GM12878 (cell line): ENCODE measurements at regions not wholly inside any gene's neighbourhood (a gene's known extent, or its start where the extent isn't known, plus 50 kb on each side); places are given as distances from the start of the nearest gene placed in this dataset.

Experiments used
- ATAC-seq: fragments of 200-7000 bp; cut with Tn5 transposase; 3 replicates; pipeline ENCODE4 v1.9.1; 2020; ENCODE audit warnings: mild to moderate bottlenecking, moderate library complexity
- BruUV-seq: library from RNA; stranded (reverse); fragments of 400-500 nt; replicated peaks from 2 replicates; lab custom pipeline; 2021; lab: Mats Ljungman, UMichigan
- CTCF ChIA-PET: fragments of 300-600 bp; sonication (Branson Sonifier 250); formaldehyde crosslinking; extraction: SDS; loops from one replicate; lab custom pipeline; 2021; ENCODE audit warnings: inconsistent platforms; lab: Yijun Ruan, JAX
- POLR2A ChIA-PET: fragments of 350-600 bp; formaldehyde crosslinking; extraction: SDS; loops from one replicate; lab custom pipeline; 2021; ENCODE audit warnings: inconsistent platforms; lab: Charles Lee
- RAD21 ChIA-PET: fragments of 300-600 bp; sonication (Branson Sonifier 250); formaldehyde crosslinking; loops from one replicate; lab custom pipeline; 2023; ENCODE audit warnings: antibody characterized with exemption; ENCODE audit not compliant: unreplicated experiment; lab: Charles Lee
- SMC1A ChIA-PET: fragments of 300-600 bp; sonication (Branson Sonifier 250); formaldehyde crosslinking; loops from one replicate; lab custom pipeline; 2023; ENCODE audit not compliant: unreplicated experiment, uncharacterized antibody; lab: Charles Lee
- DNase-seq: peaks from one replicate; pipeline ENCODE4 v3.0.0-alpha.2; 2011; ENCODE audit warnings: low read depth, low spot score
- FAIRE-seq: peaks from 3 replicates; lab custom pipeline; 2011; peaks lifted over from hg19 to GRCh38; lab: Jason Lieb, UNC
- H2AFZ ChIP-seq: 2 replicates; pipeline ENCODE4 v1.6.0; 2011; ENCODE audit warnings: low read depth, low read length, control low read depth; ENCODE audit not compliant: control insufficient read depth
- H3K27ac ChIP-seq: 2 replicates; pipeline ENCODE4 v1.5.1; 2011; ENCODE audit warnings: control low read depth; ENCODE audit not compliant: control insufficient read depth, insufficient read depth
- H3K27me3 ChIP-seq, 2 experiments: replicated peaks in 1 of 2; 2 replicates each; pipeline versions ENCODE4 v1.6.0 to v1.6.1; 2011; ENCODE audit warnings: low read length in 1 of 2; ENCODE audit not compliant: control insufficient read depth in 2 of 2, insufficient read depth in 2 of 2
- H3K36me3 ChIP-seq, 2 experiments: 2 replicates each; pipeline ENCODE4 v1.5.1; 2011; ENCODE audit warnings: low read length in 1 of 2; ENCODE audit not compliant: control insufficient read depth in 2 of 2, insufficient read depth in 2 of 2
- H3K4me1 ChIP-seq: 2 replicates; pipeline ENCODE4 v1.6.1; 2011; ENCODE audit warnings: mild to moderate bottlenecking, low read length, moderate library complexity, mixed read lengths; ENCODE audit not compliant: control insufficient read depth, insufficient read depth
- H3K4me2 ChIP-seq: 2 replicates; pipeline ENCODE4 v1.6.0; 2011; ENCODE audit warnings: control low read depth; ENCODE audit not compliant: control insufficient read depth, insufficient read depth
- H3K4me3 ChIP-seq: fragments of 200-600 bp; sonication (generic); 2 replicates; pipeline ENCODE4 v1.5.1; 2016
- H3K79me2 ChIP-seq: 2 replicates; pipeline ENCODE4 v1.6.0; 2011; ENCODE audit warnings: low read length; ENCODE audit not compliant: control insufficient read depth, insufficient read depth
- H3K9ac ChIP-seq: 2 replicates; pipeline ENCODE4 v1.8.0; 2011; ENCODE audit warnings: low read length, control low read depth, mixed read lengths; ENCODE audit not compliant: control insufficient read depth, insufficient read depth
- H3K9me3 ChIP-seq: replicated peaks from 3 replicates; pipeline ENCODE4 v1.5.1; 2011; ENCODE audit warnings: mild to moderate bottlenecking, low read length; ENCODE audit not compliant: control insufficient read depth, insufficient read depth
- H4K20me1 ChIP-seq: 2 replicates; pipeline ENCODE4 v1.6.0; 2011; ENCODE audit not compliant: control insufficient read depth, insufficient read depth
- CREB1 ChIP-seq: IDR thresholded peaks from 2 replicates; pipeline ENCODE4 v1.6.1; 2012; ENCODE audit warnings: low read depth, mild to moderate bottlenecking, inconsistent platforms
- CREM ChIP-seq: IDR thresholded peaks from 2 replicates; pipeline ENCODE4 v1.6.1; 2014; ENCODE audit warnings: antibody characterized with exemption, low read depth
- DPF2 ChIP-seq: fragments of 450-650 bp; IDR thresholded peaks from 2 replicates; pipeline ENCODE4 v1.6.1; 2017; ENCODE audit warnings: mild to moderate bottlenecking
- HDAC6 ChIP-seq: fragments of 200-600 bp; sonication (generic); IDR thresholded peaks from one replicate; pipeline ENCODE4 v1.8.0; 2017; ENCODE audit warnings: antibody characterized with exemption; ENCODE audit not compliant: unreplicated experiment
- HSF1 ChIP-seq: fragments of 150-350 bp; IDR thresholded peaks from 2 replicates; pipeline ENCODE4 v1.6.1; 2014; ENCODE audit warnings: mild to moderate bottlenecking, low read depth, low read length
- IKZF2 ChIP-seq, 2 experiments: fragments of 450-650 bp; IDR thresholded peaks; 2 replicates each; pipeline ENCODE4 v1.6.1; 2017; ENCODE audit warnings: mild to moderate bottlenecking in 2 of 2, moderate library complexity in 2 of 2
- JUNB ChIP-seq: IDR thresholded peaks from 2 replicates; pipeline ENCODE4 v1.6.1; 2016; ENCODE audit warnings: antibody characterized with exemption, mild to moderate bottlenecking
- NFYB ChIP-seq: IDR thresholded peaks from 2 replicates; pipeline ENCODE4 v1.6.1; 2011; ENCODE audit warnings: low read depth, mild to moderate bottlenecking, low read length, improper control_type of control experiment, moderate library complexity; ENCODE audit not compliant: insufficient read depth
- NR2C2 ChIP-seq: IDR thresholded peaks from 2 replicates; pipeline ENCODE4 v1.6.1; 2011; ENCODE audit warnings: borderline replicate concordance, low read depth; ENCODE audit not compliant: control insufficient read depth, insufficient read length
- POLR2AphosphoS5 ChIP-seq: IDR thresholded peaks from 2 replicates; pipeline ENCODE4 v1.6.1; 2011; ENCODE audit warnings: mild to moderate bottlenecking, low read length, inconsistent platforms
- RAD21 ChIP-seq: IDR thresholded peaks from 2 replicates; pipeline ENCODE4 v1.6.1; 2011; ENCODE audit warnings: mild to moderate bottlenecking, low read depth, low read length, moderate library complexity; ENCODE audit not compliant: insufficient read depth
- RFX5 ChIP-seq: IDR thresholded peaks from 2 replicates; pipeline ENCODE4 v1.6.1; 2011; ENCODE audit warnings: low read depth, low read length, improper control_type of control experiment
- SMAD1 ChIP-seq: fragments of 450-650 bp; IDR thresholded peaks from 2 replicates; pipeline ENCODE4 v1.6.1; 2018; ENCODE audit warnings: mild to moderate bottlenecking, low read depth; ENCODE audit not compliant: partially characterized antibody
- SRF ChIP-seq, 2 experiments: IDR thresholded peaks; 2 replicates each; pipeline ENCODE4 v1.6.1; 2011; ENCODE audit warnings: low read depth in 2 of 2, low read length in 2 of 2, mild to moderate bottlenecking in 1 of 2, moderate library complexity in 1 of 2
- TCF3 ChIP-seq: IDR thresholded peaks from 2 replicates; pipeline ENCODE4 v1.6.1; 2012; ENCODE audit warnings: low read depth, mild to moderate bottlenecking, low read length, borderline replicate concordance; ENCODE audit not compliant: insufficient read depth
- YY1 ChIP-seq: IDR thresholded peaks from 2 replicates; pipeline ENCODE4 v1.6.1; 2011; ENCODE audit warnings: low read depth, mild to moderate bottlenecking, low read length
- ZNF207 ChIP-seq: fragments of 450-650 bp; IDR thresholded peaks from 2 replicates; pipeline ENCODE4 v1.6.1; 2014; ENCODE audit warnings: antibody characterized with exemption, mild to moderate bottlenecking, borderline replicate concordance
- ZNF24 ChIP-seq: fragments of 450-650 bp; IDR thresholded peaks from 2 replicates; pipeline ENCODE4 v1.6.1; 2017; ENCODE audit warnings: antibody characterized with exemption, mild to moderate bottlenecking
- WGBS: methylation state at CpG from one replicate; pipeline ENCODE4 v1.1.6; 2016; ENCODE audit warnings: low lambda C conversion rate; ENCODE audit not compliant: insufficient replicate concordance, insufficient coverage; ENCODE audit errors: missing lambda C conversion rate; 5-methylcytosine and 5-hydroxymethylcytosine counted together
- in situ Hi-C: fragments of 300-500 bp; cut with MboI; formaldehyde crosslinking; loops from 9 replicates; pipeline ENCODE4 v1.14.3; 2018; ENCODE audit warnings: mixed read lengths
- intact Hi-C: fragments of 100-400 bp; cut with micrococcal nuclease; formaldehyde crosslinking; loops from one replicate; pipeline ENCODE4 v1.14.2; 2022; ENCODE audit not compliant: unreplicated experiment
- TF ChIP-seq, protein P1 (sequence below): IDR thresholded peaks from 2 replicates; pipeline ENCODE4 v1.6.1; 2011; ENCODE audit warnings: borderline replicate concordance, low read depth, mild to moderate bottlenecking, moderate library complexity, mixed read lengths, low read length; ENCODE audit not compliant: insufficient read depth; ENCODE audit errors: extremely low read length

DNA sequence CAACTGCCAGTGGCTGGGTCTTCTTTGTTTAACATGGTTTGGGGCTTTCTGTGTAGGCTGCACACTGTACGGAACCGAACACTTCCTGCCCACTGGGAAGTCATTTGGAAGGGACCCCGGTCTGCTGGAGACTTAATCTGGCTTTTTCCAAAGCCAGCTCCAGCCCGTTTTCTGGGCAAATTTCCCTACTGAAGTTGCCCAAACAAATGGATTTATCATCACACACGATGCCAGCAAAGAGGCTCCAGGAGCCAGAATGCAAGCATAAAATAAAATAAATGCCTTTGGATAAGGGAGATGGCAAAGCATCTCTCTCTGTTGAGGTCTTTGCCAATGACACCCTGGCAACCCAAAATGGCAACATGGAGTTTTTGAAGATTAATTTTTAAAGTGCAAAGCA lies 259.9 kb upstream of the IRX3 start (continued):
- TF ChIP-seq TCF3 (no peak), RAD21 (no peak)

DNA sequence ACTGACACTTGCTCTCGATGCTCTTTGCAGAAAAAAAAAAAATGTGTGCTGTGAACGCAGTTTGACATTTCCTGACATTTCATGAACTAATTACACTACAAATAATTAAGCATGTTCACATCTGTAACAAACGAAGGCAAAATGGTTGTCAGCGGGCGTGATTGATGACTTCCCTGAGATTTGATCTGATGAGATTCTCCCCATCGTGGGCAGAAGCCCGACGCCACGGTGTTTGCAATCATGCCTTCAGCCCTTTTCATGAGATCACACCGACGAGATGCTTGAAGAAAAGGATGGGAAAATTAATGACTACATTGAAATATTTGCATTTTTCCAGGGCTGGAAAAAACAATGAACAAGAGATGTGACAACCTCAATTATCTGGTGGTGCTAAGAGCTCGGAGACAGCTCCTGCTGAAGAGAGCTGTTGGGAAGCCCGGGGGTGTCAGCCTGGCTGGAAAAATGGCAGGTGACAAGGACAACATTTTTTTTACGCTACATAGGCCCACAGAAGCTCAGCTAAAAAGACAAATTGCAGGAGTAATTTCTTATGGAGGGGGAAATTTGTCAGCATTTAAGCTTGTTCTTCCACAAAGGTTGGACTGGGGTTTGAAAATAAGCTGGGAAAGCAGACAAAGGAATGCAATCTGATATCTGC lies 259.4 kb upstream of the IRX3 start:
- 17% methylated on average over 14 of the region's 14 CpGs for WGBS
- H3K27me3 ChIP-seq: no peaks in the 10 kb centered on the region
- ATAC-seq: no peak

More for the DNA sequence above, 259.4 kb upstream of the IRX3 start:
- intact Hi-C loops (no loop called here), in situ Hi-C loops (no loop called here)
- Histone ChIP-seq H3K4me3 (no peak overlapping the region), H3K79me2 (no peaks in the 10 kb centered on the region), H3K9me3 (no peaks in the 10 kb centered on the region), H3K36me3 (no peaks in the 10 kb centered on the region), H4K20me1 (no peaks in the 10 kb centered on the region), H3K4me1 (no peaks in the 10 kb centered on the region), H3K27ac (no peak overlapping the region), H3K4me2 (no peak overlapping the region), H3K9ac (no peak overlapping the region), H2AFZ (no peak overlapping the region)
- CTCF ChIA-PET: interaction anchor here (0.6 kb wide), 1 partner anchor 9 kb away, joined by 3 read pairs; no protein-coding TSS in a partner anchor
- FAIRE-seq (no peak), DNase-seq (no peak)
- RAD21 ChIA-PET: no interaction called here
- TF ChIP-seq POLR2AphosphoS5 (no peak), RFX5 (no peak), SMAD1 (no peak), ZNF24 (no peak), DPF2 (no peak), NFYB (no peak), IKZF2 (IDR thresholded peaks at IDR 0.05) (no peak), CREM (no peak), CREB1 (no peak), HSF1 (no peak), YY1 (no peak), ZNF207 (no peak), NR2C2 (no peak), SRF (IDR thresholded peaks at IDR 0.05; ENCODE audit: low read depth in 2 of 2, low read length in 2 of 2) (no peak), HDAC6 (no peak), JUNB (no peak)
- TF ChIP-seq, protein P1, sequence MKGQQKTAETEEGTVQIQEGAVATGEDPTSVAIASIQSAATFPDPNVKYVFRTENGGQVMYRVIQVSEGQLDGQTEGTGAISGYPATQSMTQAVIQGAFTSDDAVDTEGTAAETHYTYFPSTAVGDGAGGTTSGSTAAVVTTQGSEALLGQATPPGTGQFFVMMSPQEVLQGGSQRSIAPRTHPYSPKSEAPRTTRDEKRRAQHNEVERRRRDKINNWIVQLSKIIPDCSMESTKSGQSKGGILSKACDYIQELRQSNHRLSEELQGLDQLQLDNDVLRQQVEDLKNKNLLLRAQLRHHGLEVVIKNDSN: no peak
- no TSS peak for BruUV-seq
- SMC1A ChIA-PET: interaction anchor here (0.6 kb wide), 1 partner anchor 736 kb away, joined by 4 read pairs; no protein-coding TSS in a partner anchor
- POLR2A ChIA-PET: no interaction called here
